HepG2 (cell line): ENCODE measurements at regions not wholly inside any gene's neighbourhood (a gene's known extent, or its start where the extent isn't known, plus 50 kb on each side); places are given as distances from the start of the nearest gene placed in this dataset.

Experiments
- ATAC-seq: fragments of 200-7000 bp; cut with Tn5 transposase; 3 replicates; pipeline ENCODE4 v1.9.1; 2020; ENCODE audit warnings: mild to moderate bottlenecking, moderate library complexity
- BruUV-seq: library from RNA; stranded (reverse); fragments of 400-500 nt; replicated peaks from 2 replicates; lab custom pipeline; 2021; lab: Mats Ljungman, UMichigan
- CTCF ChIA-PET: fragments of 300-600 bp; formaldehyde crosslinking; extraction: SDS; loops from one replicate; lab custom pipeline; 2021; ENCODE audit warnings: low total read pairs, inconsistent platforms, low intra/inter-chr PET ratio; lab: Yijun Ruan, JAX
- POLR2A ChIA-PET: fragments of 350-600 bp; sonication (Branson Sonifier 250); formaldehyde crosslinking; loops from one replicate; lab custom pipeline; 2020; ENCODE audit warnings: antibody characterized with exemption, inconsistent platforms; lab: Yijun Ruan, JAX
- DNase-seq: peaks from one replicate; pipeline ENCODE4 v3.0.0-alpha.2; 2015; ENCODE audit warnings: low spot score
- FAIRE-seq: peaks from 3 replicates; lab custom pipeline; 2011; peaks lifted over from hg19 to GRCh38; lab: Jason Lieb, UNC
- H2AFZ ChIP-seq: one replicate; pipeline ENCODE4 v1.6.1; 2011; ENCODE audit warnings: low read length, inconsistent platforms
- H3K27ac ChIP-seq: fragments of 300-600 bp; 3 replicates; pipeline ENCODE4 v1.8.0; 2011; ENCODE audit warnings: mixed run types, mild to moderate bottlenecking, mixed read lengths, low read length, inconsistent platforms; ENCODE audit not compliant: insufficient read depth; ENCODE audit errors: extremely low read length
- H3K27me3 ChIP-seq, 2 experiments: fragments of 200-600 bp in 1 of 2; 2 replicates in 1 of 2; 3 replicates in 1 of 2; pipeline versions ENCODE4 v1.6.0 to v1.8.0; 2011; ENCODE audit warnings: low read length in 2 of 2, mild to moderate bottlenecking in 2 of 2, moderate library complexity in 2 of 2, inconsistent platforms in 1 of 2; ENCODE audit not compliant: insufficient read depth in 2 of 2, control insufficient read depth in 1 of 2
- H3K36me3 ChIP-seq, 2 experiments: fragments of 200-600 bp in 1 of 2; replicated peaks in 1 of 2; 2 replicates in 1 of 2; 3 replicates in 1 of 2; pipeline versions ENCODE4 v1.5.1 to v1.8.0; 2011; ENCODE audit warnings: low read length in 2 of 2, inconsistent platforms in 1 of 2; ENCODE audit not compliant: insufficient read depth in 2 of 2, control insufficient read depth in 1 of 2
- H3K4me1 ChIP-seq: 2 replicates; pipeline ENCODE4 v1.5.1; 2012; ENCODE audit warnings: low read length, inconsistent platforms; ENCODE audit not compliant: insufficient read depth
- H3K4me2 ChIP-seq: 2 replicates; pipeline ENCODE4 v1.6.0; 2011; ENCODE audit warnings: low read depth, low read length, inconsistent platforms
- H3K4me3 ChIP-seq, 3 experiments: fragments of 200-600 bp in 1 of 3; sonication (generic), shearing (Covaris generic) in 1 of 3; replicated peaks in 1 of 3; 2 replicates each; pipeline ENCODE4 v1.5.1; 2011 to 2016; ENCODE audit warnings: low read length in 3 of 3, inconsistent platforms in 2 of 3, low read depth in 2 of 3, mild to moderate bottlenecking in 2 of 3, control low read depth in 1 of 3, mixed read lengths in 1 of 3; ENCODE audit not compliant: insufficient read depth in 1 of 3
- H3K79me2 ChIP-seq: one replicate; pipeline ENCODE4 v1.6.1; 2011; ENCODE audit warnings: low read length, inconsistent platforms; ENCODE audit not compliant: insufficient read depth
- H3K9ac ChIP-seq: 2 replicates; pipeline ENCODE4 v1.6.0; 2011; ENCODE audit warnings: mild to moderate bottlenecking, low read depth, low read length, inconsistent platforms; ENCODE audit not compliant: insufficient read depth
- H3K9me3 ChIP-seq: 2 replicates; pipeline ENCODE4 v1.5.1; 2012; ENCODE audit warnings: mild to moderate bottlenecking, low read length
- H4K20me1 ChIP-seq: 2 replicates; pipeline ENCODE4 v1.6.0; 2011; ENCODE audit warnings: inconsistent platforms, mild to moderate bottlenecking, low read length, moderate library complexity; ENCODE audit not compliant: insufficient read depth
- HIVEP1 ChIP-seq: sonication (generic); formaldehyde crosslinking; IDR thresholded peaks from 2 replicates; pipeline ENCODE4 v1.4.0; 2020; ENCODE audit warnings: mild to moderate bottlenecking, missing genetic modification reagents
- TEAD2 ChIP-seq: sonication (generic); formaldehyde crosslinking; IDR thresholded peaks from 2 replicates; pipeline ENCODE4 v1.9.0; 2021; ENCODE audit warnings: missing genetic modification reagents
- TRIM24 ChIP-seq: sonication (generic); formaldehyde crosslinking; IDR thresholded peaks from 2 replicates; pipeline ENCODE4 v1.8.0; 2022; ENCODE audit warnings: mild to moderate bottlenecking, missing genetic modification reagents
- ZFP37 ChIP-seq: sonication (generic); formaldehyde crosslinking; IDR thresholded peaks from 2 replicates; pipeline ENCODE4 v1.4.0; 2020; ENCODE audit warnings: missing genetic modification reagents, borderline replicate concordance
- WGBS: methylation state at CpG from one replicate; pipeline ENCODE4 v1.1.6; 2017; ENCODE audit warnings: low lambda C conversion rate; 5-methylcytosine and 5-hydroxymethylcytosine counted together
- in situ Hi-C: cut with HindIII; loops from 2 replicates; pipeline ENCODE4 v1.10.0; 2017; ENCODE audit warnings: low pct_unique_long_range_greater_than_20kb; ENCODE audit not compliant: extremely low pct_ligation_motif_present
- intact Hi-C: fragments of 100-400 bp; cut with micrococcal nuclease; formaldehyde crosslinking; loops from one replicate; pipeline ENCODE4 v1.10.0; 2022; ENCODE audit not compliant: unreplicated experiment
- TF ChIP-seq, protein P1 (sequence below), 2 experiments: sonication (generic) in 1 of 2; formaldehyde crosslinking in 1 of 2; IDR thresholded peaks; 2 replicates each; pipeline versions ENCODE4 v1.6.1 to v1.9.0; 2014 to 2022; ENCODE audit warnings: antibody characterized with exemption in 1 of 2, borderline replicate concordance in 1 of 2, inconsistent platforms in 1 of 2, low read depth in 1 of 2, missing genetic modification reagents in 1 of 2

DNA sequence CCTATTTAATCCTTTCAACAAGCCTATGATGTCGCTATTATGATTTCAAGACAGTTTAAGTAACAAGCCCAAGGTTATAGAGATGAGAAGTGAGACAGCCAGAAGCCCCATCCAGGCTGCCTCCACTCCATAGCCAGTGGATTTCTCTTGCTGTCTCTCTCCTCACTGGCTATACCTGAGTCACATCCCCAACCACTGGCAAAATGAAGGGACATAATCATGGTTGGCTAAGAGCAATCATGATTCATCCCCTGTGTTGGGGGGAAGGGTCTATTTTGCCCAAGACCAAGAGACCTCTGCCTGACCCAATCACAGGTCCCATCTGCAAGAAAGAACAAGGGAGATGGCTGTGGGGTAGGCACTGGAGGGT lies 334.9 kb upstream of the GATB start:
- H3K79me2 ChIP-seq: no peaks in the 10 kb centered on the region
- H3K36me3 ChIP-seq: no peaks in the 10 kb centered on the region
- in situ Hi-C loops: no loop called here
- H3K9ac ChIP-seq: no peak overlapping the region
- no TSS peak for BruUV-seq
- FAIRE-seq (no peak), ATAC-seq (no peak), DNase-seq (no peak)
- no peak overlapping the region for H3K4me2 ChIP-seq
- no peaks in the 10 kb centered on the region for H3K9me3 ChIP-seq
- no peak overlapping the region for H2AFZ ChIP-seq
- no peak overlapping the region for H3K4me3 ChIP-seq
- ChIA-PET POLR2A (no interaction called here), CTCF (no interaction called here)
- no peak overlapping the region for H3K27ac ChIP-seq
- H4K20me1 ChIP-seq: no peaks in the 10 kb centered on the region
- TF ChIP-seq ZFP37: no peak
- TF ChIP-seq TRIM24 (CRISPR knock-in tag): no peak
- no peak for TF ChIP-seq HIVEP1 (CRISPR knock-in tag)
- TF ChIP-seq, protein P1, sequence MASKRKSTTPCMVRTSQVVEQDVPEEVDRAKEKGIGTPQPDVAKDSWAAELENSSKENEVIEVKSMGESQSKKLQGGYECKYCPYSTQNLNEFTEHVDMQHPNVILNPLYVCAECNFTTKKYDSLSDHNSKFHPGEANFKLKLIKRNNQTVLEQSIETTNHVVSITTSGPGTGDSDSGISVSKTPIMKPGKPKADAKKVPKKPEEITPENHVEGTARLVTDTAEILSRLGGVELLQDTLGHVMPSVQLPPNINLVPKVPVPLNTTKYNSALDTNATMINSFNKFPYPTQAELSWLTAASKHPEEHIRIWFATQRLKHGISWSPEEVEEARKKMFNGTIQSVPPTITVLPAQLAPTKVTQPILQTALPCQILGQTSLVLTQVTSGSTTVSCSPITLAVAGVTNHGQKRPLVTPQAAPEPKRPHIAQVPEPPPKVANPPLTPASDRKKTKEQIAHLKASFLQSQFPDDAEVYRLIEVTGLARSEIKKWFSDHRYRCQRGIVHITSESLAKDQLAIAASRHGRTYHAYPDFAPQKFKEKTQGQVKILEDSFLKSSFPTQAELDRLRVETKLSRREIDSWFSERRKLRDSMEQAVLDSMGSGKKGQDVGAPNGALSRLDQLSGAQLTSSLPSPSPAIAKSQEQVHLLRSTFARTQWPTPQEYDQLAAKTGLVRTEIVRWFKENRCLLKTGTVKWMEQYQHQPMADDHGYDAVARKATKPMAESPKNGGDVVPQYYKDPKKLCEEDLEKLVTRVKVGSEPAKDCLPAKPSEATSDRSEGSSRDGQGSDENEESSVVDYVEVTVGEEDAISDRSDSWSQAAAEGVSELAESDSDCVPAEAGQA (IDR thresholded peaks at IDR 0.05; ENCODE audit: low read depth): no peak
- TF ChIP-seq, protein P1 (CRISPR knock-in tag; IDR thresholded peaks at IDR 0.05; ENCODE audit: borderline replicate concordance): no peak
- no peak for TF ChIP-seq TEAD2 (CRISPR knock-in tag)
- no peaks in the 10 kb centered on the region for H3K4me1 ChIP-seq
- WGBS: 0% methylated on average over 1 of the region's 1 CpG
- intact Hi-C loops: no loop called here
- peaks cover 0 to 7% of the 10 kb centered on the region in 2 experiments; a peak in 2 of 5 replicates for H3K27me3 ChIP-seq
